Neural progenitor cell (in vitro differentiated cells): ENCODE measurements at regions not wholly inside any gene's neighbourhood (a gene's known extent, or its start where the extent isn't known, plus 50 kb on each side); places are given as distances from the start of the nearest gene placed in this dataset.

ENCODE experiments used
- DNase-seq: peaks from one replicate; pipeline ENCODE4 v3.0.0-alpha.2; 2016; ENCODE audit warnings: low spot score
- H2AFZ ChIP-seq: fragments of 200-600 bp; sonication (generic); replicated peaks from 2 replicates; pipeline ENCODE4 v1.6.1; 2016; ENCODE audit warnings: antibody characterized with exemption
- H3F3A ChIP-seq: fragments of 200-600 bp; sonication (generic); 2 replicates; pipeline ENCODE4 v1.6.1; 2016; ENCODE audit warnings: antibody characterized with exemption, low read depth
- H3K27ac ChIP-seq: fragments of 200-600 bp; sonication (generic); 2 replicates; pipeline ENCODE4 v1.5.1; 2016; ENCODE audit warnings: mild to moderate bottlenecking
- H3K27me3 ChIP-seq: fragments of 200-600 bp; sonication (generic); 2 replicates; pipeline ENCODE4 v1.6.1; 2016; ENCODE audit warnings: mild to moderate bottlenecking, moderate library complexity
- H3K36me3 ChIP-seq: fragments of 200-600 bp; sonication (generic); 2 replicates; pipeline ENCODE4 v1.5.1; 2016
- H3K4me1 ChIP-seq: fragments of 200-600 bp; sonication (generic); 2 replicates; pipeline ENCODE4 v1.6.1; 2016; ENCODE audit warnings: mixed run types
- H3K4me2 ChIP-seq: fragments of 200-600 bp; sonication (generic); 2 replicates; pipeline ENCODE4 v1.6.1; 2016
- H3K4me3 ChIP-seq: fragments of 200-600 bp; sonication (generic); 2 replicates; pipeline ENCODE4 v1.5.1; 2016
- H3K79me2 ChIP-seq: fragments of 200-600 bp; sonication (generic); 2 replicates; pipeline ENCODE4 v1.6.1; 2016; ENCODE audit warnings: low read depth
- H3K9ac ChIP-seq: fragments of 200-600 bp; sonication (generic); 2 replicates; pipeline ENCODE4 v1.6.1; 2016
- H3K9me3 ChIP-seq: fragments of 200-600 bp; sonication (generic); 2 replicates; pipeline ENCODE4 v1.5.1; 2016; ENCODE audit warnings: low read depth
- H4K20me1 ChIP-seq: fragments of 200-600 bp; sonication (generic); 2 replicates; pipeline ENCODE4 v1.6.1; 2016; ENCODE audit warnings: low read depth
- H3K27ac Mint-ChIP-seq: 3 replicates; pipeline ENCODE4 v1.8.0; 2021; ENCODE audit warnings: mixed read lengths
- H3K27me3 Mint-ChIP-seq: 2 replicates; pipeline ENCODE4 v1.8.0; 2022; ENCODE audit warnings: low read depth, mild to moderate bottlenecking, inconsistent platforms, moderate library complexity, mixed read lengths; ENCODE audit not compliant: insufficient read depth
- H3K36me3 Mint-ChIP-seq: 3 replicates; pipeline ENCODE4 v1.8.0; 2021; ENCODE audit warnings: mixed read lengths
- H3K4me1 Mint-ChIP-seq: 3 replicates; pipeline ENCODE4 v1.8.0; 2021; ENCODE audit warnings: mixed read lengths
- H3K4me3 Mint-ChIP-seq: 3 replicates; pipeline ENCODE4 v1.8.0; 2021; ENCODE audit warnings: mild to moderate bottlenecking, moderate library complexity, mixed read lengths
- H3K9me3 Mint-ChIP-seq: 3 replicates; pipeline ENCODE4 v1.8.0; 2020; ENCODE audit warnings: mixed read lengths
- EZH2 ChIP-seq: fragments of 200-600 bp; sonication (generic); IDR thresholded peaks from 2 replicates; pipeline ENCODE4 v1.6.1; 2017; ENCODE audit warnings: antibody characterized with exemption, mild to moderate bottlenecking, moderate library complexity
- EZH2phosphoT487 ChIP-seq: fragments of 200-600 bp; sonication (generic); IDR thresholded peaks from 2 replicates; pipeline ENCODE4 v1.6.1; 2017; ENCODE audit warnings: antibody characterized with exemption
- TF ChIP-seq, protein P1 (sequence below): fragments of 200-600 bp; sonication (generic); IDR thresholded peaks from 2 replicates; pipeline ENCODE4 v1.5.1; 2017; ENCODE audit warnings: antibody characterized with exemption, mild to moderate bottlenecking

DNA sequence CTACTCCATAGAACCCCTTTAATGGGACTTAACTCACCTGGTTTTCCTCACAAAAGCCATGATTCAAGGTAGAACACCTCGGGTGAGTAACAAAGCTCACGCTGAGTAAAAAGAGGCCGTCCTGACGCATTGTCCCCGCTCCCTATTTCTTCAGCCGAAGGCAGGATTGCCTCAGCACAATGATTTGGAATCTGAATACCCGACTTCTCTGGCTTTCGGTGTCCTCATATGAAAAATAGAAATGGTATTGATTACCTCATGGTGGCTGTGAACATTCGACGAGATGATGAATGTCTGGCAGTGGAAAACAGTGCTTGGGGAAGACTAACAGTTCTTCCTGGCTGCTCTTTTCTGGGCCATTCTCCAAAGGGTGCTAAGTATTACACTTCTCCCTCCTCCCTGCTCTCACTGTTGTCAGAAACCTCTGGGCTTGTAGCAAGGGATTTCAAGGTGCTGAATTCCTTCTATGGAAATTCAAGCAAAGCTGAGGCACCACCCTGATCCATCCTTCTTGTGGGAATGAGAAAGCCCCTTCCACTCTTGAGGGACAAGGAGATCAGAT, 148.3 kb downstream of the C1orf94 start:
- Mint-ChIP-seq H3K4me3 (no peak overlapping the region), H3K4me1 (peaks cover 13% of the 10 kb centered on the region), H3K36me3 (no peaks in the 10 kb centered on the region), H3K9me3 (no peaks in the 10 kb centered on the region), H3K27ac (no peak overlapping the region), H3K27me3 (peaks cover 11% of the 10 kb centered on the region)
- DNase-seq, result no peak
- no peak overlapping the region for H2AFZ ChIP-seq
- no peak overlapping the region for H3K27ac ChIP-seq
- no peaks in the 10 kb centered on the region for H4K20me1 ChIP-seq
- H3K79me2 ChIP-seq, result no peaks in the 10 kb centered on the region
- no peaks in the 10 kb centered on the region for H3F3A ChIP-seq
- no peaks in the 10 kb centered on the region for H3K36me3 ChIP-seq
- H3K27me3 ChIP-seq, result peaks cover 17% of the 10 kb centered on the region
- H3K9me3 ChIP-seq, result no peaks in the 10 kb centered on the region
- no peak overlapping the region for H3K9ac ChIP-seq
- TF ChIP-seq, protein P1, sequence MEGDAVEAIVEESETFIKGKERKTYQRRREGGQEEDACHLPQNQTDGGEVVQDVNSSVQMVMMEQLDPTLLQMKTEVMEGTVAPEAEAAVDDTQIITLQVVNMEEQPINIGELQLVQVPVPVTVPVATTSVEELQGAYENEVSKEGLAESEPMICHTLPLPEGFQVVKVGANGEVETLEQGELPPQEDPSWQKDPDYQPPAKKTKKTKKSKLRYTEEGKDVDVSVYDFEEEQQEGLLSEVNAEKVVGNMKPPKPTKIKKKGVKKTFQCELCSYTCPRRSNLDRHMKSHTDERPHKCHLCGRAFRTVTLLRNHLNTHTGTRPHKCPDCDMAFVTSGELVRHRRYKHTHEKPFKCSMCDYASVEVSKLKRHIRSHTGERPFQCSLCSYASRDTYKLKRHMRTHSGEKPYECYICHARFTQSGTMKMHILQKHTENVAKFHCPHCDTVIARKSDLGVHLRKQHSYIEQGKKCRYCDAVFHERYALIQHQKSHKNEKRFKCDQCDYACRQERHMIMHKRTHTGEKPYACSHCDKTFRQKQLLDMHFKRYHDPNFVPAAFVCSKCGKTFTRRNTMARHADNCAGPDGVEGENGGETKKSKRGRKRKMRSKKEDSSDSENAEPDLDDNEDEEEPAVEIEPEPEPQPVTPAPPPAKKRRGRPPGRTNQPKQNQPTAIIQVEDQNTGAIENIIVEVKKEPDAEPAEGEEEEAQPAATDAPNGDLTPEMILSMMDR, result no peak
- TF ChIP-seq EZH2, result no peak
- no peak for TF ChIP-seq EZH2phosphoT487
- no peak overlapping the region for H3K4me3 ChIP-seq
- peaks cover 7% of the 10 kb centered on the region for H3K4me1 ChIP-seq
- no peak overlapping the region for H3K4me2 ChIP-seq

DNA sequence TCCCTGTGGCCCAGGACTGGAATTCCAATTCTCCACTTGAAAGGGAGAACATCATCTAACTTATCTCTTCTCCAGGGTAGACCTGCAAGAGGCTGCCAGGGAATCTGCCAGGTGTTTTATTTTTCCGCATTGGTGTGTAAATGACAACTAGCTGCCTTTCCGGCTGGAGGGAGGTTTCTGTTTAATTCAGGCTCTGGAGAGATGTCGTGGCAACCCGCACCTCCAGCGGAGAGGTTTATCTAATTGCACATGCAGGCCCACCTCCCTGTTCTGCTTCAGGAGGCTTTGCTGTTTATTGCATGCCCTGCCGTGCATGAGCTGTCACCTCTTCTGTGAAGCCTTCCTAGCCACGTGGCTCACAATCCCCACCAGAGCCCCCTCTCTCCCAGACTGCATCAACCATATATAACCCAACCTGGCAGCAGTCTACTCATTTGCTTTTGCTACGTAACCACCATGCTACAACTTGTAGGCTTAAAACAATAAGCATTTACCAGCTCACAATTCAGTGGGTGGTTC, 151.6 kb downstream of the C1orf94 start:
- H3K79me2 ChIP-seq, result no peaks in the 10 kb centered on the region
- no peaks in the 10 kb centered on the region for H3F3A ChIP-seq
- H3K4me3 ChIP-seq, result no peak overlapping the region
- Mint-ChIP-seq H3K27me3 (peaks cover 4% of the 10 kb centered on the region), H3K4me1 (peaks cover 13% of the 10 kb centered on the region), H3K9me3 (no peaks in the 10 kb centered on the region), H3K4me3 (no peak overlapping the region), H3K36me3 (no peaks in the 10 kb centered on the region), H3K27ac (no peak overlapping the region)
- H2AFZ ChIP-seq, result no peak overlapping the region
- no peaks in the 10 kb centered on the region for H4K20me1 ChIP-seq
- DNase-seq, result peak; percentile 18
- peaks cover 17% of the 10 kb centered on the region for H3K27me3 ChIP-seq
- peaks cover 7% of the 10 kb centered on the region for H3K4me1 ChIP-seq
- H3K4me2 ChIP-seq, result no peak overlapping the region
- no peaks in the 10 kb centered on the region for H3K36me3 ChIP-seq
- TF ChIP-seq, protein P1, result no peak
- TF ChIP-seq EZH2, result no peak
- no peak for TF ChIP-seq EZH2phosphoT487
- H3K9me3 ChIP-seq, result no peaks in the 10 kb centered on the region
- no peak overlapping the region for H3K27ac ChIP-seq
- H3K9ac ChIP-seq, result no peak overlapping the region

DNA sequence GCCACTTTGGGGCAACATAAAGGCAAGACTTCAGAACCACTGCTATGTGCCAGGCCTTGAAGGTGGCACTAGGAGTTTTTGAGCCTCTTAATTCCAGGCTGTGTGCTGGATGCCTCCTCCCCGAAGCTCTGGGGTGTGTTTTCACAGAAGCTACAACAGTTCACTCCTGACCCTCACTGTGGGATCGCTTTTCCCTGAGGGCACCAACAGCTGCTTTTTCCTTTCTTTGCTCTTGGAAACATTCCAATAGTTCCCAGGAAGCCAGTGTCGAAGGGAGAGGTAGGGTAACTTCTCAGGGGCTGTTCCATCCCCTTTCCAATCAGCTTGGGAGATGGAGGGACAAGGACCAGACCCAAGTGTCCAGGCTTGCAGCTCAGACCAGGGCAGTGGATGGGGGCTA, 153.4 kb downstream of the C1orf94 start:
- H3K27me3 Mint-ChIP-seq, result peaks cover 4% of the 10 kb centered on the region
- peaks cover 11% of the 10 kb centered on the region for H3K27me3 ChIP-seq
- no peaks in the 10 kb centered on the region for H3K9me3 Mint-ChIP-seq

More for the DNA sequence above, 153.4 kb downstream of the C1orf94 start:
- TF ChIP-seq EZH2, result no peak
- TF ChIP-seq, protein P1, result no peak
- no peak for TF ChIP-seq EZH2phosphoT487
- H3K27ac ChIP-seq, result no peak overlapping the region
- H3K9ac ChIP-seq, result no peak overlapping the region
- H3K9me3 ChIP-seq, result no peaks in the 10 kb centered on the region
- no peak overlapping the region for H2AFZ ChIP-seq
- no peak overlapping the region for H3K4me2 ChIP-seq
- no peak for DNase-seq
- H3F3A ChIP-seq, result no peaks in the 10 kb centered on the region
- H3K4me3 Mint-ChIP-seq, result no peak overlapping the region
- H3K4me1 ChIP-seq, result peaks cover 7% of the 10 kb centered on the region
- no peaks in the 10 kb centered on the region for H4K20me1 ChIP-seq
- H3K79me2 ChIP-seq, result no peaks in the 10 kb centered on the region
- peaks cover 13% of the 10 kb centered on the region for H3K4me1 Mint-ChIP-seq
- no peaks in the 10 kb centered on the region for H3K36me3 Mint-ChIP-seq
- H3K36me3 ChIP-seq, result no peaks in the 10 kb centered on the region
- no peak overlapping the region for H3K4me3 ChIP-seq
- no peak overlapping the region for H3K27ac Mint-ChIP-seq
